Rectal smooth muscle tissue (tissue), 1 donor: ENCODE measurements at regions not wholly inside any gene's neighbourhood (a gene's known extent, or its start where the extent isn't known, plus 50 kb on each side); places are given as distances from the start of the nearest gene placed in this dataset.

Experiments
- H3K27ac ChIP-seq: one replicate; pipeline ENCODE4 v1.7.0; 2013; ENCODE audit warnings: low read depth, low read length, inconsistent platforms
- H3K27me3 ChIP-seq: one replicate; pipeline ENCODE4 v1.7.0; 2013; ENCODE audit warnings: low read length; ENCODE audit not compliant: control insufficient read depth, insufficient read depth
- H3K36me3 ChIP-seq: one replicate; pipeline ENCODE4 v1.7.0; 2013; ENCODE audit warnings: low read length; ENCODE audit not compliant: control insufficient read depth, insufficient read depth
- H3K4me1 ChIP-seq: one replicate; pipeline ENCODE4 v1.7.0; 2013; ENCODE audit warnings: low read length; ENCODE audit not compliant: control insufficient read depth, insufficient read depth
- H3K4me3 ChIP-seq: one replicate; pipeline ENCODE4 v1.7.0; 2013; ENCODE audit warnings: low read length
- H3K9ac ChIP-seq: one replicate; pipeline ENCODE4 v1.7.0; 2013; ENCODE audit warnings: low read length

DNA sequence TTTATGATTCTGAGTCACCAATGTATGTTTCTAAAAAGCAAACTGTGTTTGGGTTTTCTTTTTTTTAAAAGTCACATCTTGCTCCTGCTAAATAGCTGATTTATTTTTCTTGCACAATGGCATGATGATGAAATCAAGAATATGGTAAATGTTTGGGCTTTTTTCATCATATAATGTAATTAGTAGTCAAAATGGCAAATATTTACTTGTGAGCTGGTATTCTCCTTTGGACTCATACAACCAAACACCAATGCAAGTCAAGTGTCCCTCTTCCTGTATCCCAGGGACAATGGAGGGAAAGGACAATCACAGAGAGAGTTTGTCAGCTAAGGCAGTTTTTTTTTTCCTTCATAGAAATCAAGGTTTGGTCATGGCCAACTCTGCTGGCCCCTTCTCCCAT, 94.6 kb upstream of the RALGPS2 start:
- H3K27ac ChIP-seq: no peak overlapping the region
- no peaks in the 10 kb centered on the region for H3K27me3 ChIP-seq
- H3K36me3 ChIP-seq: no peaks in the 10 kb centered on the region
- no peak overlapping the region for H3K4me3 ChIP-seq
- no peak overlapping the region for H3K9ac ChIP-seq
- no peaks in the 10 kb centered on the region for H3K4me1 ChIP-seq

DNA sequence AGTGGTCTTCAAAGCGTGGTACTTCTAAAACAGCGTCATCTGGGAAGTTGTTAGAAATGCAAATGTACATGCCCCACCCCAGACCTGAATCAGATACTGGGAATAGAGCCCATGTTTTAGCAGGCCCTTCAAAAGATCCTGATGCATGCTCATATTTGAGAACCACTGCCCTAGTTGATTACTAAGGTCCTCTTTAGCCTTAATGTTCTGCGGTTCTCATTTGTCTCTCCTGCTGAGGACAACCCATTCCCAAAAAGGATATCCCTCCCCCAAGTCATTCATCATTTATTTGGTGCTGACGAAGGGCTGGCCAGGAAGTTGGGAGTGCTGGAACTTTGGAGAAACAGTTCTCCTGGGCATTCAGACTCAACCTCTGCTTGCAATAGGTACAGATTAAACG, 92.4 kb upstream of the RALGPS2 start:
- H3K4me3 ChIP-seq: no peak overlapping the region
- no peaks in the 10 kb centered on the region for H3K36me3 ChIP-seq
- H3K27me3 ChIP-seq: no peaks in the 10 kb centered on the region
- H3K9ac ChIP-seq: no peak overlapping the region
- no peak overlapping the region for H3K27ac ChIP-seq
- H3K4me1 ChIP-seq: no peaks in the 10 kb centered on the region

DNA sequence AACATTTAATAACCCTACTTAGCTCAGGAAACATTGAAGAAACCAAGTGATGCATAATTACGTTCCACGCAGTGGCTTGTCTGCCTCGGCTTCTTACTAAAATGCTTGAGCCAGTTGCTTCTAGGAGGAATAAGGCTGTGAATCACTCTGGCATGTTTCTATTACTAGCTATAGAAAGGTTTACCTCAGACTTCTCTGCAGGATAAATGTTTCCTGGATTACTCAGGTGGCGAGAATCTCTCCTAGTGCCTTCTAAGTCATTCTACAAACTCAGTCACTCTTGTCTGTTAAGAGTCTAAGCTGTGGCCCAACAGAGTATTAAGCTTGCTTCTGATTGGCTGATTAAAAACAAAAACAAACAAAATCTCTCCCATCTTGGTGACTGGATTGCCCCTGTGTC, 92.0 kb upstream of the RALGPS2 start:
- Histone ChIP-seq H3K27ac (no peak overlapping the region), H3K9ac (no peak overlapping the region)

DNA sequence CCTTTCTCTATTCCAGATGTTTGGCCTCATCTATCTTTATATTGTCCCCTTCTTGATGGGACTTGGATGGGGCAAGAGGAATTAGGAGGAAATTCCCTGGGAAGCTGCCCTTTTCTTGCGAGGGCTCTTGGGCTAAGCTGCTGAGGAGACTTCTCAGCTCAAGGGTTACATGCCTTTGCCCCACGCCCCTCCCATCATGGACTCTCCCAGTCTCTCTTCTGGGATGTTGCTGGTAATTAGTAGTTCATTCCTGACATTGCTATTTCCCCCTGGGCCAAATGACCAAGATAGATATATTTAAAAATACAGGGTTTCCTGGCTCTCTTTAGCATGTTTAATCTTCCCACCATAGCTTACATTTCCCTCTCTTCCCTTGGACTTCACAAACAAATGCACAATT, 90.6 kb upstream of the RALGPS2 start:
- Histone ChIP-seq H3K36me3 (no peaks in the 10 kb centered on the region), H3K27ac (no peak overlapping the region), H3K27me3 (no peaks in the 10 kb centered on the region)

More for the DNA sequence above, 92.0 kb upstream of the RALGPS2 start:
- Histone ChIP-seq H3K36me3 (no peaks in the 10 kb centered on the region), H3K27me3 (no peaks in the 10 kb centered on the region), H3K4me3 (no peak overlapping the region), H3K4me1 (no peaks in the 10 kb centered on the region)

DNA sequence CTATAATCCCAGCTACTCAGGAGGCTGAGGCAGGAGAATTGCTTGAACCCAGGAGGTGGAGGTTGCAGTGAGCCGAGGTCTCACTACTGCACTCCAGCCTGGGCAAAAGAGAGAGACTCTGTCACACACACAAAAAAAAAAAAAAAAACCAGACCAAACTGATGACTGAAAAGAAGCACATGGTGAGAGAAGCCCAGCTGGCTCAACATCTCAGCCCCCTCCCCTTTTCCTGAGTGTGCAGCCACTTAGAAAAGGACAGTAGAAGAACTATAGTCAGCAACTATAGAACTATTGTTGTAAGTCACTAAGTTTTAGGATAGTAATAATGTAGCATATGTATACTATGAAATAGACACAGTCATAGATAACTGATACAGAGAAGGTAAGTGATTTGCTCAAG, 87.2 kb upstream of the RALGPS2 start:
- no peak overlapping the region for H3K27ac ChIP-seq
- no peaks in the 10 kb centered on the region for H3K4me1 ChIP-seq
- H3K36me3 ChIP-seq: no peaks in the 10 kb centered on the region
- H3K9ac ChIP-seq: no peak overlapping the region
- no peak overlapping the region for H3K4me3 ChIP-seq
- H3K27me3 ChIP-seq: no peaks in the 10 kb centered on the region

More for the DNA sequence above, 90.6 kb upstream of the RALGPS2 start:
- Histone ChIP-seq H3K4me1 (no peaks in the 10 kb centered on the region), H3K9ac (no peak overlapping the region), H3K4me3 (no peak overlapping the region)

DNA sequence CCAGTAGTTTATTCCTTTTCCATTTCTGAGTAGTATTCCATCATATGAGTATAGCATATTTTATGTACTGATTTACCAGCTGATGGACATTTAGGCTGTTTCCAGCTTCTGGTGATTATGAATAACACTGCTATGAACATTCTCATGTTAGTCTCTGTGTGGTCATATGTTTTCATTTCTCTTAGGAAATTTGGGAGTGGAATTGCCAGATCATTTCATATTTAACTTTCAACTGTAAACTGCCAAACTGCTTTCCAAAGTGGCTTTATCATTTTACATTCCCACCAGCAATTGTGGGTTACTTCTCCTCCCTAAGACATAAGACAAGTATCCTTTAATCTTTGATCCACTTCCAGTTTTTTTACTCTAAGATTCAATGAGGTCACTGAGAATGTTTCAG, 85.7 kb upstream of the RALGPS2 start:
- no peaks in the 10 kb centered on the region for H3K4me1 ChIP-seq
- no peak overlapping the region for H3K27ac ChIP-seq
- H3K36me3 ChIP-seq: no peaks in the 10 kb centered on the region
- H3K4me3 ChIP-seq: no peak overlapping the region
- no peaks in the 10 kb centered on the region for H3K27me3 ChIP-seq
- H3K9ac ChIP-seq: no peak overlapping the region

DNA sequence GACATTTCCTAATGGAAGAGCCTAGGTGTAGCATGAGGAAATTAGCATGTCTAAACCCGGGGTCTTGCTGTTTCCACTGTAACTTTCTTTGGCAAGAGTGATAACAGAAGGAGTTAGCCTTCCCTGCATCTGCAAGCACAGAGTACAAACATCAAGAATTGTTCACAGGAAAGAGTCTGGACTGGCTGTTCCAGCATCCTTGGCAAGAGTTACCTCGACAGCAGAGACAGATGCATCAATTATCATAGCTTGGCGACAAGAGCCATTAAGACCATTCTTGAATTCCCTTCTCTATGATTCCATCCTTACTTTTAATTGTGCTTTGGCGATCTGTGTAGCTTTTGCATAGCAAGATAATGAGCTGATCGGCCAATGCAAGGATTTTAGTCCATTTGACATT, 82.8 kb upstream of the RALGPS2 start:
- H3K4me1 ChIP-seq: no peaks in the 10 kb centered on the region
- no peaks in the 10 kb centered on the region for H3K36me3 ChIP-seq
- H3K4me3 ChIP-seq: no peak overlapping the region
- H3K9ac ChIP-seq: no peak overlapping the region
- H3K27me3 ChIP-seq: no peaks in the 10 kb centered on the region
- no peak overlapping the region for H3K27ac ChIP-seq

DNA sequence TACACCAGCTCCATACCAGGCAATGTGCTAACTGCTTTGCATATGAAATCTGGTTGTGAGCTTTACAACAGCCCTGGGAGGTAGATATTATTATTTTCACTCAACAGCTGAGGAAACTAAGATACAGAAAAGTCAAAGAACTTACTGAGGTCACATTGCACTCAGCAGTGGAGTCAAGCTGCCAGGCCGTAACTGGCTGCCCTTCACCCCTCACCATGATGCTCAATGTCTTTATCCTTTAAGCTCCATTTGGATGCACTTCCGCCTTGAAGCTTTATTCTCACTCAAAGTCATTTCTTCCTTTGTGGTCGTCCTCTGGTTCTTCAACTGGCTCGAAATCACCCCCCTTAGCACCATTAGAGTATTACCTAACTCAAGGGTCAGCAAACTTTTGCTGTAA, 81.7 kb upstream of the RALGPS2 start:
- Histone ChIP-seq H3K4me3 (no peak overlapping the region), H3K4me1 (no peaks in the 10 kb centered on the region), H3K27ac (no peak overlapping the region), H3K9ac (no peak overlapping the region), H3K27me3 (no peaks in the 10 kb centered on the region), H3K36me3 (no peaks in the 10 kb centered on the region)

DNA sequence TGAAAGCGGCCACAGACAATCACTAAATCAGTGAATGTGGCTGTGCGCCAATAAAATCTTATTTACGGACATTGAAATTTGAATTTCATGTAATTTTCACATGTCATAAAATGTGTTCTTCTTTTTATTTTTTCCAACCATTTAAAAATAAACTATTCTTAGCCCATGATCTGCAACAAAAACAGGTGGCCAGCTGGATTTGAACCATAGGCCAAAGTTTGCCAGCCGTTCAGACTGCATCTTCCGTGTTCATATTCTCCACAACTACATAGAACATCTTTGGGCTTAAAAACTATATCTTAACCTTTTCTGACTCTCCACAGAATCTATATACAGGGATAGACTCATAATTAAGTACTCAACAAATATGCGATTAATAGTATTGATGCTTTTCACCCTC, 81.2 kb upstream of the RALGPS2 start:
- no peaks in the 10 kb centered on the region for H3K4me1 ChIP-seq
- no peak overlapping the region for H3K9ac ChIP-seq
- no peak overlapping the region for H3K27ac ChIP-seq
- no peaks in the 10 kb centered on the region for H3K27me3 ChIP-seq
- H3K36me3 ChIP-seq: no peaks in the 10 kb centered on the region
- H3K4me3 ChIP-seq: no peak overlapping the region

DNA sequence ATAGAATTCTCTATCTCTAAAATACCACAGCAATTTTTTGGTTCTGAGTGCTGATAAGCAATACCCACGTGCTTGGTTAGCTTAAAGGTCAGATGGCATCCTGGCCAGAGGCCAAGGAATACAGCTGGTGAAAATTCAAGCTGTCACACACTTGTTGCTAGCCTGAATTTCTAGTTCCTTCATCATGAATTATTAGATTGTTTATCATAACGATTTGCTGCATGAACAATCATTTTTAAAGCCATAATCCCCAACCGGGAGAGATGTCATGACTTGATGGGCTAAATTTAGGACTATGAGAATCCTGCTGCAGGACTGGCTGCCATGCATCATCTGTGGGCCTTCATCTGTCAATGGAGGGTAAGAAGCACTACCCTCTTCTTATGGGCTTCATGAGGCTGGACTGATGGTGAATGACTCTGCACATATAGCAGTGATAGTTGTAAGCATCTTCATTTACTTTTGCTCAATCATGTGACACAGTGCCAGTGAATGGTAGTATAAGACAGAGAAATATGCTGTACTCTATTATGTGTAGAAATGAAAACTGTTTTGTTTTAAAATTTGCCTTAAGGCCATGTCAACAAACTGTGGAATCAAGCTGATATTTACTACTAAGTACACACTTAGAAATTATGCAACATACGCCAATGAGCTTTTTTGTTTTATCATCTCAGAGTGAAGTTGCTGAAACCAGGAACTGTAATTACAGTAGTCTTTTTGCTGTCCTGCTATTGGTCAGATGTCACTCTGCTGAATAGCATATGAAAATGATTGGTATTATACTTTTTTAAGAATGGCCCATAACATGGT, 80.5 kb upstream of the RALGPS2 start:
- no peak overlapping the region for H3K4me3 ChIP-seq
- no peak overlapping the region for H3K9ac ChIP-seq
- no peaks in the 10 kb centered on the region for H3K27me3 ChIP-seq
- H3K36me3 ChIP-seq: no peaks in the 10 kb centered on the region
- H3K27ac ChIP-seq: no peak overlapping the region
- no peaks in the 10 kb centered on the region for H3K4me1 ChIP-seq

DNA sequence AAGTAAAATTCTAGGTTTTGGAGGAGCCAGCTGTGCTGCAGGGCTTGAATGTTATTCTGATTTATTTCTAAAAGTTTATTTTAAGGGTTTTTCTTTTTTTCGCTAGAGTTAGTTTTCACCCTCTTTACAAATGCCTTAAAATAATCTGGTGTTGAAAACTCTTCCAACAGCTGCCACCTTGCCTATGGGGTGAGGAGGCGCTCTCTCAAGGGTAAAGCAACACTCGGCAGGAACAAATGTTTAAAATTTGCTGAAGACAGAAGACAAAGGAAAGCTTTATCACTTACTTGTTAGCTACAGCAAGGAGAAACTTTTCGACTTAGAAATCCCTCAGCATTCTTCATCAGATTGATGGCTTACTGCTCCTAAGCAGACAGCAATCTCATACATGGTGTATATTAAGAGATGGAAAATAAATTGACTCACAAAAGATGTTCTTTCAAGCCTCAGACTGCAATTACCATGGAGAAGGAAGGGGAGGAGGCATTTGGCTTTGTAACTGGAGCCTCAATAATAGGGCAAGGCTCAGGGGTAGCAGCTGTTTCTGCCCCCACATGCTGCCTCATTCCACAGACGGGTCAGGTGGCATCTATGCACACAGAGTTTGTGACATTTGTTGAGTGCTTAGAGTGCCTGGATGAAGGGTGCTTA, 79.8 kb upstream of the RALGPS2 start:
- Histone ChIP-seq H3K4me1 (no peaks in the 10 kb centered on the region), H3K27ac (no peak overlapping the region), H3K27me3 (no peaks in the 10 kb centered on the region), H3K9ac (no peak overlapping the region), H3K36me3 (no peaks in the 10 kb centered on the region), H3K4me3 (no peak overlapping the region)

DNA sequence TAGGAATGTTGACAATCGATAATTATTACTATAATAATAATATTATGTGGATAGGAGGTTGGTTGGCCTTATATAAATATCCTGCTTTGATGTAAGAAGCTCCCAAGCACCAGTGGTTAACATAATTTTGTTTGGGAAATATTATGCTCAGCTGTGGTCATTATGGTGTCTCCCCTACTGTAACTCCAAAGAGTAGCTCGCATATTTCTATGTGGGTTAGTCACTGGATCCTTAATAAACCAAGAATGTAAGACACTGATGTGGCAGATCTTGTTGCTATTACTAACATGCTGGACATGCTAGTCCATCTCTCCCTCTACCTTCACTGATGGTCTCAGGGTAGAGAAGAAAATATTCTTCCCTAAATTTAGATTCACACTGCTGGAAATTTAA, 79.2 kb upstream of the RALGPS2 start:
- no peak overlapping the region for H3K27ac ChIP-seq
- no peaks in the 10 kb centered on the region for H3K27me3 ChIP-seq
- H3K4me3 ChIP-seq: no peak overlapping the region
- no peak overlapping the region for H3K9ac ChIP-seq
- H3K36me3 ChIP-seq: no peaks in the 10 kb centered on the region
- H3K4me1 ChIP-seq: no peaks in the 10 kb centered on the region

DNA sequence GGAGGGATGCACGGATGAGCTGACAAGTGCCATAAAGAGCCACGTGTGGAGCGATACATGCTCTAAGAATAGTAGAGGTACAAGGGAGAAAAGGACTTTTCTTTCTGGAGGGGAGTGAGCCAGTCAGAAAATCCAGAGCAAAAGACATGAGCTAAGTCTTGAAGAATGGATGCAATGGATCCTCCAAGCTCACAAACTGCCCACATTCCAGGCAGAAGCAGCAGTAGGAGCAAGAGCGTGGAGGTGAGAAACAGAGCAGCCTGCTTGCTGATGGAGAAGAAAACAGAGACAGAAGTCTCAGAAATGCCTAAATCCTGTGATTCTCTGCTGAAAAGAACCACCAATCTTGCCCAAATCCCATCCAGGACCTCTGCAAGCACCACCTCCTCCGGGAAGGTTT, 78.2 kb upstream of the RALGPS2 start:
- no peaks in the 10 kb centered on the region for H3K27me3 ChIP-seq
- no peak overlapping the region for H3K27ac ChIP-seq
- no peak overlapping the region for H3K9ac ChIP-seq
- H3K4me3 ChIP-seq: no peak overlapping the region
- no peaks in the 10 kb centered on the region for H3K4me1 ChIP-seq
- no peaks in the 10 kb centered on the region for H3K36me3 ChIP-seq
